ENCODE measurements at regions not wholly inside any gene's neighbourhood (a gene's known extent, or its start where the extent isn't known, plus 50 kb on each side); places are given as distances from the start of the nearest gene placed in this dataset.

GRCh38 chr20:51175156-51175555, 152.2 kb upstream of the KCNG1 start:
- H3K4me1 ChIP-seq (replicated peaks in 1 of 2; ENCODE audit: control insufficient read depth in 2 of 2, insufficient read depth in 2 of 2, low read length in 2 of 2) = no peaks in the 10 kb centered on the region; a peak in 1 of 5 replicates
- no peaks in the 10 kb centered on the region for H3K79me2 ChIP-seq (ENCODE audit: control insufficient read depth, insufficient read depth, low read length)
- ChIA-PET CTCF (ENCODE audit: low intra/inter-chr PET ratio) (no interaction called here), POLR2A (no interaction called here)
- in situ Hi-C loops (cut with MboI) = no loop called here
- H3K27me3 ChIP-seq (ENCODE audit: control insufficient read depth in 2 of 2, insufficient read depth in 2 of 2, low read length in 2 of 2) = peaks cover 2 to 19% of the 10 kb centered on the region in 2 experiments; a peak in 3 of 5 replicates
- no peaks in the 10 kb centered on the region for H3K9me1 ChIP-seq (ENCODE audit: control insufficient read depth, insufficient read depth, low read length)
- no peak for FAIRE-seq
- TF ChIP-seq FOXP4 (CRISPR knock-in tag; IDR thresholded peaks at IDR 0.05; ENCODE audit: borderline replicate concordance) (no peak), ZNF277 (CRISPR knock-in tag; IDR thresholded peaks at IDR 0.05; ENCODE audit: borderline replicate concordance) (no peak)
- H3K9ac ChIP-seq (ENCODE audit: insufficient read depth in 1 of 2, low read depth in 2 of 2, low read length in 2 of 2) = no peak overlapping the region
- no peaks in the 10 kb centered on the region for H4K20me1 ChIP-seq (replicated peaks; ENCODE audit: control insufficient read depth, insufficient read depth, low read length)
- no peak overlapping the region for H3K4me2 ChIP-seq (ENCODE audit: insufficient read depth, low read length)
- H3K9me3 ChIP-seq (replicated peaks; ENCODE audit: control insufficient read depth, insufficient read depth, low read depth, low read length) = no peaks in the 10 kb centered on the region
- H3K27ac ChIP-seq (ENCODE audit: extremely low read depth, low read depth, low read length) = no peak overlapping the region
- ATAC-seq = no peak
- 1% methylated on average over 10 of the region's 10 CpGs for WGBS (ENCODE audit: insufficient coverage, low coverage, missing lambda C conversion rate)
- no peak for DNase-seq (ENCODE audit: extremely low read depth in 1 of 4, low spot score in 3 of 4)
- intact Hi-C loops (cut with micrococcal nuclease) = no loop called here
- H3K36me3 ChIP-seq (ENCODE audit: control insufficient read depth, insufficient read depth, low read length) = no peaks in the 10 kb centered on the region
- no peak overlapping the region for H3K4me3 ChIP-seq
- no TSS peak for BruUV-seq (replicated peaks)
- H2AFZ ChIP-seq (ENCODE audit: low read depth, low read length) = no peak overlapping the region

Measured in K562 (cell line).